Mesenchymal stem cell (in vitro differentiated cells and primary cell): ENCODE measurements at regions not wholly inside any gene's neighbourhood (a gene's known extent, or its start where the extent isn't known, plus 50 kb on each side); places are given as distances from the start of the nearest gene placed in this dataset.

Experiments used
- DNase-seq: peaks from one replicate; pipeline ENCODE4 v3.0.0-alpha.2; 2013
- H2AFZ ChIP-seq: one replicate; pipeline ENCODE4 v1.6.1; 2013; ENCODE audit warnings: low read depth, mild to moderate bottlenecking, control low read depth, inconsistent platforms, low read length, moderate library complexity
- H2AK5ac ChIP-seq: 2 replicates; pipeline ENCODE4 v1.6.1; 2013; ENCODE audit warnings: low read length, moderate library complexity, mild to moderate bottlenecking, inconsistent platforms; ENCODE audit not compliant: severe bottlenecking
- H2BK120ac ChIP-seq: one replicate; pipeline ENCODE4 v1.6.1; 2013; ENCODE audit warnings: low read depth, mild to moderate bottlenecking, inconsistent platforms, low read length, moderate library complexity
- H2BK12ac ChIP-seq, 2 experiments: one replicate each; pipeline ENCODE4 v1.6.1; 2013; ENCODE audit warnings: inconsistent platforms in 2 of 2, low read length in 2 of 2, mild to moderate bottlenecking in 2 of 2, moderate library complexity in 2 of 2, control low read depth in 1 of 2
- H2BK15ac ChIP-seq: one replicate; pipeline ENCODE4 v1.6.1; 2013; ENCODE audit warnings: mild to moderate bottlenecking, low read depth, inconsistent platforms; ENCODE audit not compliant: poor library complexity, severe bottlenecking
- H2BK5ac ChIP-seq: 2 replicates; pipeline ENCODE4 v1.6.1; 2013; ENCODE audit warnings: low read depth, mild to moderate bottlenecking, low read length, control low read depth, inconsistent platforms; ENCODE audit not compliant: poor library complexity, severe bottlenecking
- H3K14ac ChIP-seq, 2 experiments: one replicate each; pipeline ENCODE4 v1.6.1; 2013; ENCODE audit warnings: inconsistent platforms in 2 of 2, low read length in 2 of 2, control low read depth in 1 of 2, mild to moderate bottlenecking in 1 of 2, moderate library complexity in 1 of 2
- H3K18ac ChIP-seq, 2 experiments: one replicate each; pipeline ENCODE4 v1.6.1; 2013; ENCODE audit warnings: inconsistent platforms in 2 of 2, low read length in 2 of 2, control low read depth in 1 of 2, low read depth in 1 of 2, mild to moderate bottlenecking in 1 of 2
- H3K23ac ChIP-seq, 2 experiments: one replicate each; pipeline ENCODE4 v1.6.1; 2013; ENCODE audit warnings: inconsistent platforms in 2 of 2, low read length in 2 of 2, mild to moderate bottlenecking in 2 of 2, moderate library complexity in 2 of 2, control low read depth in 1 of 2
- H3K27ac ChIP-seq: 2 replicates; pipeline ENCODE4 v1.5.1; 2013; ENCODE audit warnings: mild to moderate bottlenecking, moderate library complexity, low read length, control low read depth, inconsistent platforms; ENCODE audit not compliant: poor library complexity, severe bottlenecking
- H3K27me3 ChIP-seq, 2 experiments: 2 replicates each; pipeline versions ENCODE4 v1.6.1 to v1.7.0; 2013; ENCODE audit warnings: low read length in 2 of 2, mild to moderate bottlenecking in 2 of 2, moderate library complexity in 2 of 2, control low read depth in 1 of 2, inconsistent platforms in 1 of 2; ENCODE audit not compliant: control insufficient read depth in 1 of 2, insufficient read depth in 1 of 2
- H3K36me3 ChIP-seq, 2 experiments: 2 replicates each; pipeline versions ENCODE4 v1.6.1 to v1.7.0; 2013; ENCODE audit warnings: low read length in 2 of 2, control low read depth in 1 of 2, inconsistent platforms in 1 of 2, low read depth in 1 of 2, mild to moderate bottlenecking in 1 of 2; ENCODE audit not compliant: insufficient read depth in 2 of 2, control insufficient read depth in 1 of 2
- H3K4ac ChIP-seq, 2 experiments: one replicate each; pipeline ENCODE4 v1.6.1; 2013; ENCODE audit warnings: inconsistent platforms in 2 of 2, low read length in 2 of 2, mild to moderate bottlenecking in 2 of 2, moderate library complexity in 2 of 2, control low read depth in 1 of 2, low read depth in 1 of 2
- H3K4me1 ChIP-seq: 2 replicates; pipeline ENCODE4 v1.6.1; 2013; ENCODE audit warnings: low read depth, low read length, control low read depth; ENCODE audit not compliant: control insufficient read depth, insufficient read depth
- H3K4me2 ChIP-seq: 2 replicates; pipeline ENCODE4 v1.6.1; 2013; ENCODE audit warnings: low read length, mild to moderate bottlenecking, inconsistent platforms; ENCODE audit not compliant: poor library complexity, severe bottlenecking
- H3K4me3 ChIP-seq, 2 experiments: 2 replicates each; pipeline versions ENCODE4 v1.5.1 to v1.7.0; 2013; ENCODE audit warnings: low read length in 2 of 2, mild to moderate bottlenecking in 2 of 2, control low read depth in 1 of 2, low read depth in 1 of 2; ENCODE audit not compliant: insufficient read depth in 1 of 2
- H3K79me1 ChIP-seq: replicated peaks from 2 replicates; pipeline ENCODE4 v1.6.1; 2013; ENCODE audit warnings: mild to moderate bottlenecking, control low read depth, low read length, inconsistent platforms; ENCODE audit not compliant: poor library complexity, severe bottlenecking
- H3K9ac ChIP-seq: 2 replicates; pipeline ENCODE4 v1.7.0; 2013; ENCODE audit warnings: mild to moderate bottlenecking, low read length, moderate library complexity
- H3K9me3 ChIP-seq: 2 replicates; pipeline ENCODE4 v1.7.0; 2013; ENCODE audit warnings: mild to moderate bottlenecking, low read length; ENCODE audit not compliant: control insufficient read depth
- H4K8ac ChIP-seq: one replicate; pipeline ENCODE4 v1.6.1; 2013; ENCODE audit warnings: inconsistent platforms, mild to moderate bottlenecking, low read length, moderate library complexity
- H4K91ac ChIP-seq: one replicate; pipeline ENCODE4 v1.6.1; 2013; ENCODE audit warnings: mild to moderate bottlenecking, low read length, inconsistent platforms
- WGBS: methylation state at CpG from one replicate; pipeline ENCODE4 v1.1.7; 2013; ENCODE audit warnings: mixed read lengths; 5-methylcytosine and 5-hydroxymethylcytosine counted together

DNA sequence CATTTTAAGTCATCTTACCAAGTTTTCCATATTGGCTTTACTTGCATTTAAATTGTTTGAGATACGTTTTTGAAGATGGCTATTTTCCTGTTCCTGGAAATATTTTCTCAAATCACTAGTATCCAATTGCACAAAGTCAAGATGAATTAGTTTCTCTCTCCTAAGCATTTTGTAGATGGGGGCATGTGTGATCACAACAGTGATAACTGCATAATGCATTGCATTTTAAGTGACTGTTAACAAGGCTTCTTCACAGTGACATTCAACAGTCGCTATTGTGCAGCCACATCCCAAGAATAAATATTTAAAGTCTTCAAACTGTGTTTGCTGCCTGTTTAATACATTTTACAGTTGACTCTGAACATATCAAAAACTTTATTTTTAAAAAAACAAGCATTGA lies 694.2 kb upstream of the CDH7 start:
- H3K27me3 ChIP-seq = no peaks in the 10 kb centered on the region
- H3K18ac ChIP-seq = no peak overlapping the region
- no peaks in the 10 kb centered on the region for H3K36me3 ChIP-seq
- 60% methylated on average over 1 of the region's 2 CpGs for WGBS
- no peak overlapping the region for H3K27ac ChIP-seq
- DNase-seq = no peak
- H2BK12ac ChIP-seq = no peak overlapping the region
- H4K8ac ChIP-seq = no peak overlapping the region
- H2BK15ac ChIP-seq = no peak overlapping the region
- H3K23ac ChIP-seq = no peak overlapping the region
- H3K4ac ChIP-seq = no peak overlapping the region
- no peak overlapping the region for H2AFZ ChIP-seq
- no peak overlapping the region for H2BK120ac ChIP-seq
- H3K9me3 ChIP-seq = no peaks in the 10 kb centered on the region
- H3K4me2 ChIP-seq = no peak overlapping the region
- no peak overlapping the region for H3K4me3 ChIP-seq
- H3K9ac ChIP-seq = no peak overlapping the region
- H4K91ac ChIP-seq = no peak overlapping the region
- H2BK5ac ChIP-seq = no peak overlapping the region
- H2AK5ac ChIP-seq = no peak overlapping the region
- no peaks in the 10 kb centered on the region for H3K4me1 ChIP-seq
- H3K14ac ChIP-seq = no peak overlapping the region
- no peaks in the 10 kb centered on the region for H3K79me1 ChIP-seq

DNA sequence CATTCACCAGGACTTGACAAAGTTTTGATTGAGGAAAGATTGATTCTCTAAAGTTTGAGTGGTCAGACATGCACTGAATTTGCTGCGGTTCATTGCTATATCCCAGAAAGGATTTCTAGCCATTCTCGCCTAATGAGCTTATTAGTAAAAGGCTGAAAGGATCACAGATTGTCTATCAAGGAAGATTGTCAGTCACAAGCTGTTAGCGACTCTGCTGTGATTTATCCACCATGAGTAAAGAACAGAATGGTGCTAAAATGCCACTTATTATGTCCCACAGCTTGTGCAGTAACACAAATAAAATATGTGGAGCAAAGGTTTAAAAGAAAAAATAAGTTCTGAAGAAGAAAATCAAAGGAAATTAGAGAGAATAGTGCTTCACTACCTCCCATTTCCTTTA lies 701.2 kb upstream of the CDH7 start:
- no peak overlapping the region for H3K27ac ChIP-seq

DNA sequence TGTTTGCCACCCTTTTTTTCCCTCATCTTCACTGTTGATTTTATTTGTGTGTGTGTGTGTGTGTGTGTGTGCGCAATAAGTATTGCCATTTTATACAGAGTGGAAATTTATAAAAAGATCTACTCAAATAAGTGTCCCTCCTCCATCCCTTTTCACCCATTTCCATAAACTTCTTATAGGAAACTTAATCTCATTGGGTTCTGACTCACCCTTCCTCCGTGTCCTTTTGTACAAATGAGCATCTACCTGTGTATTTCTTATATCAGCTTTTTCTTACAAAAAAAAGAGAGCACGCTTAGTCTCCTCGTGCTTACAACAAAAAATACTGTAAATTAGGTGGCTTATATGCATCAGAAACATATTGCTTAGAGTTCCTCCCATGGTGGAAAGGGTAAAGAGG lies 711.2 kb upstream of the CDH7 start:
- no peaks in the 10 kb centered on the region for H3K4me1 ChIP-seq
- H3K27me3 ChIP-seq = no peaks in the 10 kb centered on the region
- no peak overlapping the region for H2AK5ac ChIP-seq
- H3K14ac ChIP-seq = no peak overlapping the region
- no peak overlapping the region for H3K4me2 ChIP-seq
- WGBS = 80% methylated on average over 1 of the region's 4 CpGs
- H2BK15ac ChIP-seq = no peak overlapping the region
- H3K4ac ChIP-seq = no peak overlapping the region
- no peak overlapping the region for H3K27ac ChIP-seq
- no peak for DNase-seq
- no peak overlapping the region for H2BK5ac ChIP-seq
- no peak overlapping the region for H2BK120ac ChIP-seq
- no peaks in the 10 kb centered on the region for H3K79me1 ChIP-seq
- H3K9me3 ChIP-seq = no peaks in the 10 kb centered on the region
- no peak overlapping the region for H3K9ac ChIP-seq
- H3K18ac ChIP-seq = no peak overlapping the region
- no peak overlapping the region for H4K8ac ChIP-seq
- H3K4me3 ChIP-seq = no peak overlapping the region
- no peak overlapping the region for H3K23ac ChIP-seq
- H2AFZ ChIP-seq = no peak overlapping the region
- H4K91ac ChIP-seq = no peak overlapping the region
- no peak overlapping the region for H2BK12ac ChIP-seq
- H3K36me3 ChIP-seq = no peaks in the 10 kb centered on the region

More for the DNA sequence above, 701.2 kb upstream of the CDH7 start:
- Histone ChIP-seq H2AK5ac (no peak overlapping the region), H3K18ac (no peak overlapping the region), H4K91ac (no peak overlapping the region), H3K4ac (no peak overlapping the region), H3K9ac (no peak overlapping the region), H3K79me1 (no peaks in the 10 kb centered on the region), H2AFZ (no peak overlapping the region), H2BK5ac (no peak overlapping the region), H3K27me3 (no peaks in the 10 kb centered on the region), H2BK12ac (no peak overlapping the region), H3K23ac (no peak overlapping the region), H3K14ac (no peak overlapping the region), H4K8ac (no peak overlapping the region), H3K4me3 (no peak overlapping the region), H3K4me1 (no peaks in the 10 kb centered on the region), H3K36me3 (no peaks in the 10 kb centered on the region), H3K4me2 (no peak overlapping the region), H3K9me3 (peaks cover 7% of the 10 kb centered on the region), H2BK15ac (no peak overlapping the region), H2BK120ac (no peak overlapping the region)
- DNase-seq = no peak
- WGBS = 99% methylated on average over 3 of the region's 3 CpGs

DNA sequence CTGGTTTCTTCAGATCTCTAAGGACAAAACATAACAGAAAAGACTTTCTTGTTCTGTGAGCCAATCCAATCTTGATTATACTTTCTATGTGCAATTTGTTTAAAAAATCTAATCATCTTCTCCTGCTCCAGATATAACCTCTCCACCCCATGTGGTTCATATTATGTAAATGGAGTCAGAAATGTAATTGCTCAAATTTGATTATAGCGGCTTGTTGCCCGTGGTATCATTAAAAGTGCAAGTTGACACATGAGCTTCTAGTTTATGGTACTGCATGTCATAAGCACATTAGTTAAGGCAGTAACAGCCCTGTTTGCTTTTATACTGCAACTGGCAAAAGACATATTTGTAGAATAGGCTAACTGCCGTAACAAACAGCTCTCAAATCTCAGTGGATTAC lies 715.1 kb upstream of the CDH7 start:
- H2BK15ac ChIP-seq = no peak overlapping the region
- no peak overlapping the region for H3K23ac ChIP-seq
- H3K27ac ChIP-seq = no peak overlapping the region
- no peak overlapping the region for H2BK120ac ChIP-seq
- WGBS = 85% methylated on average over 3 of the region's 3 CpGs
- H3K4me1 ChIP-seq = no peaks in the 10 kb centered on the region
- no peak overlapping the region for H2BK5ac ChIP-seq
- no peak overlapping the region for H2BK12ac ChIP-seq
- no peak overlapping the region for H3K14ac ChIP-seq
- H3K36me3 ChIP-seq = no peaks in the 10 kb centered on the region
- no peaks in the 10 kb centered on the region for H3K9me3 ChIP-seq
- H3K79me1 ChIP-seq = no peaks in the 10 kb centered on the region
- H3K18ac ChIP-seq = no peak overlapping the region
- H3K4me3 ChIP-seq = no peak overlapping the region
- no peak overlapping the region for H4K91ac ChIP-seq
- H4K8ac ChIP-seq = no peak overlapping the region
- H2AK5ac ChIP-seq = no peak overlapping the region
- no peak for DNase-seq
- no peak overlapping the region for H3K4me2 ChIP-seq
- no peak overlapping the region for H3K4ac ChIP-seq
- H3K27me3 ChIP-seq = no peaks in the 10 kb centered on the region
- no peak overlapping the region for H3K9ac ChIP-seq
- no peak overlapping the region for H2AFZ ChIP-seq
